Activated effector memory CD4-positive, alpha-beta T cell treated with Interleukin-2 at 50 U/mL for 16 hours (primary cell): ENCODE measurements at regions not wholly inside any gene's neighbourhood (a gene's known extent, or its start where the extent isn't known, plus 50 kb on each side); places are given as distances from the start of the nearest gene placed in this dataset.

Experiments
- DNase-seq: peaks from one replicate; pipeline ENCODE4 v3.0.0-alpha.2; 2020

DNA sequence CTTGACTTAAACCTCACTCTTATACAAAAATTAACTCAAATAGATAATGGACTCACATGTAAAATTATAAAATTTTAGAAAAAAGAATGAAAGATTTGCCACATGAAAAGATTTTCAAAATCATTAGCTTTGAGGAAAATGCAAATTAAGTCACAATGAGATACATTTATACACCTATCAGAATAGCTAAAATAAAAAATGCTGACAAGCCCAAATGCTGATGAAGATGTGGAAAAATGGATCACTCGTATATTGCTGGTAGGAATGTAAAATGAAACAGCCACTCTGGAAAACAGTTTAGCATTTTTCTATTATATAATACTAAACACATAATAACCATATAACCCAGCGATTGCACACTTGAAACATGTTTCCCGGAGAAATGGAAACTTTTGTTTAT lies 316.2 kb downstream of the ANKRD50 start:
- no peak for DNase-seq

DNA sequence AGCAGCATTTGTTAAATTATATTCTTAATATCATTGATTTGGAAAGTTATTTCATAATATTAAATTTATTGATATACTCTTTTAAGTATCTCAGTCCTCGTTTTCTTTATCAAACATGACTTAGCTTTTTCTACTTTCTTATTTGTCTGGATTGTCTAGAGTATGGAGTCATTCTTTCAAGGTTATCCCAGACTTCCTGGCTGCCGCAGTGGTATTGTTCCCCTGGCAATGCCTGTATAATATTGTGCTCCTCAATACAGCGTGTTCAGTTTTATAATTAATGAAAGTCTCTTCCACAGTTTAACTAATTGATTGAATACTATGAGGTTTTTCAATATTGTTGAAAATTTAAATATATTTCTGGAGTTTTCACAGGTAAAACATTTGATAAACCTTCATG lies 310.9 kb downstream of the ANKRD50 start:
- no peak for DNase-seq

DNA sequence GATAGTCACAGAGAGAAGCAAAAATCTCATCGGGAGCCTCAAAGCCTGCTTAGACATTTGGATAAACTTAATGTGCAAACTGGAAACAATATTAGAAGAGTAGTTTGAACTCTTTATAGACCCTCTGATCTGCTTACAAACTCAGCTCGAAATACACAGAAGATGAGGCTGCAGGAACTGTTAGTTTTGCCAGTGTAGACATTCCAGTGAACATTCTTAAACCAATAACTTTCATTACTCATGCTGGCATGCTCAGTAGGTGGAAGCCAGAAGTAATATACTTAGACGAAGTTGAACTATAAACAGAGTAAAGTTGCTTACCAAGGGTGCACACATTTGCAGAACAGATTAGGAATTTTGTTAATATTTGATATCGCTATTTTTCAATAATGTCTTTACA lies 303.5 kb downstream of the ANKRD50 start:
- no peak for DNase-seq

DNA sequence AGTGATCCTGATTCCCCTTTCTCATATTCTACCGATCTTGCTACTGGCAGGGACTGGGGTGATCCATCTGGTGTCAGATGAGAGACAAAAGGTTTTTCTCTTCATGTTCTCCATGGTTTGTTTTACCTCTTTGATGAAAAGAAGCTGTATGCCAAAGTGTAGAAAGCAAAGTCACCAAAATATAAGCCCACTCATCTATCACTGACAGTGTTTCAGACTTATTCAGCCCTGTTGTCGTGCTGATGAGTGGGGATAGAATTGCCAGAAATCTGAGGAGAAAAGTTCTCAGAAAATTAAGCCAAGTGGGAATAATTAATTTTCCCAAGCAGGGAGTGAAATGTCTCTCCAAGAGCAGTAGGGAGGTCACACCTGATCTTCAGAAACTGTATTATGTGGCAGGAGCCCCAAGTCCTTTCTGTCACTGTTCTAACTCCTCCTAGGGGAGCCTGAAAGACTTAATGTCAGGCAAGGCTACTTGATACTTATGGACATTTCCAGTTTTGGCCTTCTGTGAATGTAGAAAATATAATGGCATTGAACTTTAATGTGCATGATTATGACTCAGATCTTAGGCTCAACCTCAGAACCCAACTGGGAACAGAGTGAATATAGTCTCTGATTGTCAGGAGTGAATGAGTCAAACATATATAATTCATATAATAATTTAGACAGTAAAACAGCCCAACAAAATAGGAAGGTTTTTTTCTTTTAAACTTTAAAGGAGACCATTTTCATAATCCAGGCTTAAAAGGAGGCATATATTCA lies 298.1 kb downstream of the ANKRD50 start:
- DNase-seq, result no peak

DNA sequence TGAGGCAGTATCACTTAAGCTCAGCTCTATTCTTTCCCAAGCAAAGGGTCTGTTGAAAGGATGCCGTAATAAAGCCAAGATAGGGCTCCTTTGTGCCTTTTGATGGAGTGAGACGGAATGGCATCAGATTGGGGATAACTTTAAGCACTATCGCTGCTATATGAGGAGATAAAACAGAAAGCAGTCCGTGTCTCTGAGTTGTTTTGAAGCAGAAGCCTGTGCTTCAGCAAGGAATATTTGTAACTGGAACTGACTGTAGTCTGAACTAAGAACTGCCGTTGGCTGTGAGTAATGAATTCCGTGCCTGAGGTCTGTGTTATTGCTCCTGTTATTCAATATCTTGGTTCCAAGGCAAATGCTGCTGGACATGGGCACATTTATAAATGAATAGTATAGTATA lies 297.4 kb downstream of the ANKRD50 start:
- no peak for DNase-seq

DNA sequence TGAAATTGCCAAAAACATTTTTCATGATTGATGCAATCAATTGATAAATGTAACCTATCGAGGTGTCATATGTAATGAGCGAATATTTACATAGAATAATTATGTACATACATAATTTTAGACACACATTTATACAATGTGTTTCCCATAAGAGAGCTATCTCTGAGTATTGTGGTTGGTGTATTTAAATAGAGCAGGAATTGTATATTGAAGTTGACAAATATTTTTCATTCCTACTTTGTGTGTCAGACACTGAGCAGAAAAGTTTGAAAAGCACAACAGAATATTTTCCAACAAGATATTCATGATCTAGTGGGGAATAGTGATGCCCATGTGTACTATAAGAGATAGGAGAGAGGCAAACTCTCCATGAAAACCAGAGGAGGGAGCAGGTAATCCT lies 295.2 kb downstream of the ANKRD50 start:
- DNase-seq, result no peak

DNA sequence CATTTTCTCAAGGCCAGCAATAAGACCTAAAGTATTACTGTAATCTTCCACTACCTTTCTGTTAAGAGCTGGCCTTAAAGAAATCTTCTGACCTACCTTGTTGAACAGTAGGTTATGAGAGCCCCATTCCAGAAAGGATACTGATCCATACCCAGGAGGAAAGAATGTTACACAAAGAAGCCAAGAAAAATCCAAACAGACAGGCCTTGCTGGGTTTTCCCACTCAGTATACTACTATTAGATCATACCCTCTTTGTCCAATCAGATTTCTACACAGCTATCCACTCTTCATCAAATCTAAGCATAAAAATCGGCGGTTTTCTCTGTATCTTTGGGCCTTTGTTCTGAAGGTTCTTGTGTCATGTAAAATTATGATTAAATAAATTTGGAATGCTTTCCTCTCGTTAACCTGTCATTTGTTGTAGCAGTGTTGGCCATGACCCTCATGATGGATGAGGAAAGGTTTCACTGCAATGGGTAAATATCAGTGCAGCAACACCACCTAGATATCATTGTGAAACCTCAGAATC lies 292.3 kb downstream of the ANKRD50 start:
- DNase-seq, result no peak

DNA sequence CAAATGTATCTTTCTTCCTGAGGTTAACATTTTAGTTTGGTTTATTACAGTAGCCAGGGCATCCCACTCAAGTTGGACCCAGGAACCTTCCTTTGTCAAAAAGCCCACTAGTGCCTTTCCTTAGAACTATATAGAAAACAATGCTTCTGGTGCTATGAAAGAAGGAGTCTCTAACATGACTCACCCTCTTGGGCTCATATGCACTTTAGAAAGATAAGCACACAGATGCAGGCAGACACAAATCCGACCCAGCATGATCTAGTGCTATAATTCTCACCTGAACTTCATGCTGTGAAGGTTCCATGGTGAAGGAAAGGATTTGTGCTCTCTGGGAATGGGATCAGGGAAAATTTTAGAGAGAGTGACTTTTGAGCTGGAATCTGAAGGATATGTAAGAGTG lies 289.4 kb downstream of the ANKRD50 start:
- no peak for DNase-seq

DNA sequence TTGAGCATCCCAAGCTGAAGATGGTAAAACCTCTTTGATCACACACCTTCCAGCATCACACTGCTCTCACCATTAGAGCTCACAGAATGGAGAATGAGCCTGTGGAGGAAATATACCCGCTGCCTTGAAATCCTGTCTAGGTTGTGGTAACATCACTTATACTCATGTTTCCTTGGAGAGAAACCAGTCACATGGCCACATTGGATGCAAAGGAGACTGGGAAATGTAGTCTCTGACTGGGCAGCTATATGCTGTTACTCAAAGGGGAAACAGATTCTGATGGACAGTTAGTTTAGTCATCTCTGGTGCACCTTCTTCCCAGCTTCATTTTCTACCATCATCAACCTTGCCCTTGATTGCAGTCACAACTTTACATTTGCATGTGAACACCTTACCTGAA lies 286.3 kb downstream of the ANKRD50 start:
- DNase-seq, result no peak

DNA sequence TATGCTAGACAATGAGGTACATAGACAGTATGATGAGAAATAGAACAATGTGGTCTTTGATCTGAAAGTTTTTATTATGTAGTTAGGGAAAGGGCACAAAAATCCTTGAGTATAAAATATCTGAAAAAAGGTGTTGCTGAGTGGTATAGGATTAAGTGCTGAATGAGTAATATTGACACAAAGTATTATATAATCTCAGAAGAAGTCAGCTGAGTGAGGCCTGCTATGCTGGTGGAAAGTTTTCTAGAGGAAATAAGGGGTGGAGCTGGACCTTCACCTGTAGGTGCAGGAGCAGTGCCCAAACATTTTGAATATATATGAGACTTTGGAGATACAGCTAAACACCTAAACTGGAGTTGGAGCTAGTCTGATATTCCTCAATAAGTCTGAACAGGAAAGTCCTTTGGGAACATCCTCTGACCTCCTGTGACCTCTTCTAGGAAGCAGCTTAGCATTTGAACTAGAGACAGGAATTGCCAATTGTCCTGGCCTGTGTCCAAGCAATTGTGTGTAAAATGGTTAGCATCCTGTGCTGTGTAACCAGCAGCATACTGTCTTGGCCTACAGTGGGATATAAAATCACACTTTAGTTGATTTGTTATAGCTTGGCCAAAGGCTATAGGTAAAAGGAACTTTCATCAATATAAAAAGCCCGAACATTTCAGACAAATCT lies 285.3 kb downstream of the ANKRD50 start:
- no peak for DNase-seq

DNA sequence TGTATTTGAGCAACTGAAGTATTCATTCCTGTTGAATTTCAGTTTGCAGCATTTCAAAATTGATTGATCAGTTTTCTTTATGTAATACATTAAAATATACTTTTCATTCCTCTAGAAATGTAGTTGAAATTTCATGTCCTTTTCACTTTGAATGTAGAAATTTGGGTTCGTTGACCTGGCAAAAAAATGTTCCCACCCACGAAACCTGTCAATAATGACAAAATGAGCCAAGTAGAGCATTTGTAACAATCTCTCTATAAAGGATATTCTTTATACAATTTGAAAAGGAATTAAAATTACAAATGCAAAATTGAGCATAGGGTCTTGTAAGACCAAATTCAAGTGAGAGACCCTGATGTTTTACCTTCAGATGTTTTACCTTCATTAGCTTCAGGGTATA lies 283.9 kb downstream of the ANKRD50 start:
- no peak for DNase-seq

DNA sequence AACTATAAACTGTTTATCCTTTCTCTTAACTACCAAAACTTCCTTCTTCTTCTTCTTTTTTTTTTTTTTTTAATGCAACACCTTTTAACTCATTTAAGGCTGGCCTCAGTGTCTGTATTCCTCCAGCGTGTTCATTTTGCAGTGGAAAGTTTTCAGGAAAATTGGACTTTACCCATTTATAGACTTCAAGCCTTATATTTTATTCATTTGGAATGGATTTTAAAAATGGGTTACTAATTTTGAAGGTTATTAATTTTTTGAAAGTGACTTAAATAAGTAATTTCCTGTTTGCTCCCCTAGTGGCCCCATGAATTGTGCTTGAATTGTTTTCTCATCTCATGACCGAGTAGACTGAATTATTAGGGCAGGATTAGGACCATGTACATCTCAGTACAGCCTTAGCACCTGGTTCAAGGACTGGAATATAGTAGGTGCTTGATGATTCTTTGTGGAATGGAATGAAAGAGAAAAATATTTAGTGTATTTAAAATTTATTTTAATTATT lies 282.7 kb downstream of the ANKRD50 start:
- no peak for DNase-seq

DNA sequence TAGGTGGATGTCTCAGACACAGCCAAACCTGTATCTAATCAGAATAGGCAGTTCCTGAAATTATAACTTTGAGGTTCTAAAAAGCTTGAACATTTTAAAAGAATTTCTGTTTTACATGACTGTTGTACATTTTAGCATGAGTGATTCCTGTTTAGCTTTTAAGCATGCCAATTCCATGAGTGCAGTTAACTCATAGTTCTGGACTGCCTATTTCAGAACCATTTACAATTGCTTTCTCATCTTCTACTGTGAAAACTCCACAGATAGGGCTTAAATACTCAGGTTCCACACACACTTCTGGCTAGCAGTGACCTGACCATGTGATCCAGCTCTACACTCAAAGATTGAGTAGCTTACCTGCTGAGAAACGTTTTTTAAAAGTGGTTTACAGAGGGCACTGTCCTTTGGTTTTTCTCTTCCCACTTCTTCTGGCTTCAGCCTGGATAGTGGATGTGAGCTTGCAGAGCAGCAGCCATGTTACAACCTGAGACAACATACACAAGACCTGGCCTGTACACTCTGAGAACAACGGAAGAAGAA lies 280.8 kb downstream of the ANKRD50 start:
- no peak for DNase-seq

DNA sequence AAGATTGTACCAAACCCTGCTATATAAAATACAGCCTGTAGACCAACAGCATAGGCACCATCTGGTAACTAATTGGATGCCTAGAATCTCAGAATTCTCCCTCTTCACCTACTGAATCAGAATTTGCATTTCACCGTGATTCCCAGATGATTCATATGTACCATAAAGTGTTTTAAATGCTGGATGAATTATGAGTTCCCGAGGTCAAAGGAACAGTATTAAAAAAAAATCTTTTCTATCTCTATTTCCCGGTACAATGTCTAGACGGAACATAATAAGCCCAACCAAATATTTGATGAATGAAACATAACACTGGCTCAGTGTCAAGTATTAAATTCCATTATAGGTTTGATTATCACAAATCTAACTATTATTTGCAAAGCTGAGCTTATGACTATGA lies 280.0 kb downstream of the ANKRD50 start:
- no peak for DNase-seq

DNA sequence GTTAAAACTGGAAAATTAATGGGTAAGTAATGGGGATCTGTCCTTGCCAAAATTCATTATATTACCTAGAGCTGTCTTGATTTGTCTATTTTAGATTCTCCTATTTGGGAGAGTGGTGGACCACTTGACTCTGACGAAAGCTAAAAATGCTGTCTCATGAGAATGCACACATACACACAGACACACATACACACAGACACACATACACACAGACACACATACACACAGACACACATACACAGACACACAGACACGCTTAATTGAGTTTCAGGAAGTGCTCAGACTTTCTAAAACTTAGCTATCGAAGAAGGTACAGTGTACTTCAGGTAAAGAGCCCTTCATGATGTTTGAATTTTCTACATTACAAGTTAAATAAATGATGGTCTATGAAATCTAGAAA lies 279.5 kb downstream of the ANKRD50 start:
- no peak for DNase-seq

DNA sequence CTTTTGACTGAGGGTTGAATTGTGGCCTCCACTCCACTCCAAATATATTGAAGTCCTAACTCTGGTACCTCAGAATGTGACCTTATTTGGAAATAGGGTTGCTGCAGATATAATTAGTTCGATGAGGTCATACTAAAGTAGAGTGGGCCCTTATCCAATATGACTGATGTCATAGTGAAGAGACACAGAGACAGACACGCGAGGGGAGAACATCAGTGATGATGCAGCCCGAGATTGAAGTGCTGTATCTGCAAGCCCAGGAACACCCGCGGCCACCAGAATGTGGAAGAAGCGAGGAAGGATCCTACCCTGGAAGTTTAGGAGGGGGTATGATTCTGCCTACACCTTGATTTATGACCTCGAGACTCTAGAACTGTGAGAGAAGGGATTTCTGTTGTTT lies 279.0 kb downstream of the ANKRD50 start:
- DNase-seq, result no peak

DNA sequence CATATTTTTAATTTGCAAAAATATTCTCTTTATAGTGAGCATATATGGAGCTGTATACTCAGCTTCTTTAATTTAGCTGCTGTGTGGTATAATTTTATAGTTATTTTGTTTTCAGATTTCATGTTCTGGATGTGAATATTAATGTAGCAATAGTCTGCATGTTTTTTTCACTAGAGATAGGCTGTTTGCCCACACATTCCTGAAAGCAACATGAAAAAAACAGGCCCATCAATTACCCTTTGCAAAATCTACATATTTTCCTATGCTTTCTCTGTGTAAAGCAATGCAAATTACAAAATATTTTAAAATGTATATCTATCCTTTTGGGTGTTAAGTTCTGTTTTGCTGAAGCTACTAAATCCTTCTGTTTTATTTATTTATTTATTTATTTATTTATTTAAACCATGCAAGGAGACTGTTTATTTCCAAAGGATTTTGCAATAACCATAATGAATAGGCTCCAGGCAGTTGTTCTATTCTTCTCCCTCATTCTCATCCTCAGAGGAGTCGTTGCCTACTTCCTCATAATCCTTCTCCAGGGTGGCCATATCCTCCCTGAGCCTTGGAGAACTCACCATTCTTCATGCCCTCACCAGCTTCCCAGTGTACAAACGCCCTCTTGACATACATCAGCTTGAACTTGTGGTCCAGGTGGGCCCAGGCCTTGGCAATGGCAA lies 277.1 kb downstream of the ANKRD50 start:
- no peak for DNase-seq

DNA sequence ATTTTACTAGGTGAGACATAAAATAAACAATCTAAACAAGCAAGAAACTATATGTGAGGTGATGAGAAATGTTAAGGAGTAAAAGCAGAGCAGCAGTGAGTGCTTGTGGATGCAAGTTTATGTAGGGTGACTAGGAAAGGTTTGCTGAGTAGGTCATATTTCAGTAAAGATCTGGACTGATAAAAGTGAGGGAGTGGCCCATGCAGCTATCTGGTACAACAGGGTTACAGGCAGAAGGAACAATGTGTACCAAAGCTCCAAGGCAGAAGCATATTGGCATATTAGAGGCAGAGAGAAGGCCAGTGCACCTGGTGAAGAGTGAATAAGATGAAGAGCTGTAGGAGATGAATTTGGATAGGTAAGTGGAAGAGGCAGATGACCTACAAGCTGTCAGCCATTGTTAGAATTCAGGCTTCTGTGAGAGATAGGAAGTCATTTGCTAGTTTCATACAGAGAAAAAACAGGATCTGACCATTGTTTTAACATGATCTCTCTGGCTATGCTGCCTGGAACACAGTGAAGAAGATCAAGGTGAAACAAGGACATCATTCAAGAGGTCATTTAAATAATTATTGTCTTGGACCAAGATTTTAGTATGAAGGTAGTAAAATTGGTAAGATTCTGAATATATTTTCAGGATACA lies 274.6 kb downstream of the ANKRD50 start:
- DNase-seq, result no peak

DNA sequence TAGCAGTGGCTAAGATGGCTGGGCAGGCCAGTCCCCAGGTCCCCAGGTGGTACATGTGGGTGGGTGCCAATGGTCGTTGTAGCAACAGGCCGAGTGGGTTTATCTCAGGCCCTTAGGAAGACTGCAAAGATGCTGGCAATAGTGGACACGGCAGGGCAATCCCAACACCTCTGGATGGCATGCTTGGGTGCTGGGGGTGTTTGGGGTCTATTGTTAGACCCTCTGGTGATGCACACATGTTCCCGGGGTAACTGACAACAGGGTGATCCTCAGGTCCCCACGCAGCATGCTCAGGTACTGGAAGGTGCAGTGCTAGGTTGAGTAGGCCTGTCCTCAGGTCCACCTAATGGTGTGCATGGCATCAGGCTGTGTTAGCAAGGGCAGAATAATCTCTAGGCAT lies 267.5 kb downstream of the ANKRD50 start:
- DNase-seq, result no peak

DNA sequence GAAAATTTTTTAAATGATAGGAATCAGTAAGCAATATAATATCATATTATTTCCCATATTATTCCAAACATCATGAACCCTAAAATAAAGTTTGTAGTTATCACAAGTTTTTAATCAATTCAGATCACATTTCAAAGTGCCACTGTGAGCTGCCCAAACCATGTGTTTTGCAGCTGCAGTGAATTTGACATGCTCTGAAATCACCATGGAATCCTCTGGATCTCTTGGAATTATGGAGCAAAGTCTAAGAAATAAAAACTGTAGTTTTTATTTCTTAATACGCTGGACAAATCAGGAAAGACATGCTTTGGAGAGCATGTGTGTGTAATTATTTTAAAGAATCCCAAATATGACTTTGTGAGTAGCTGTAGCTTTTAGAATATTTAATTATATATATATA lies 262.7 kb downstream of the ANKRD50 start:
- DNase-seq, result no peak

DNA sequence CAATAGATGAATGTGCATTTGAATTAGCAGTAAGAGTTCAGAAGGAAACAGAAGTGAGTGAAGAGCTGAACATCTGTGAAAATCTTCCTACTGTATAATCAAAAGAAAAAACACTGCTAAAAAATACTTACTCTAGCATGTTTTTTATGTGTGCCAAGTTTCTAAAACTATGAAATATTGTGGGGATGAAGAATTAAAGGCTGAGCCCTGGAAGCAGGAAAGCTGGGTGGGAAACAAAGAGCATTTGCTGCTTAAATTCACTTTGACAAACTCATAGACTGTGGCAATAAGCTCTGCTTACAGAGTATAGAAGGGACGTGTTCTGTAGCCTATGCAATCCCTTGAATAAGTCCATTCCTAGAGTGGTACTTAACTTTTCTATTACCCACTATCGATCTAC lies 261.7 kb downstream of the ANKRD50 start:
- DNase-seq, result no peak

DNA sequence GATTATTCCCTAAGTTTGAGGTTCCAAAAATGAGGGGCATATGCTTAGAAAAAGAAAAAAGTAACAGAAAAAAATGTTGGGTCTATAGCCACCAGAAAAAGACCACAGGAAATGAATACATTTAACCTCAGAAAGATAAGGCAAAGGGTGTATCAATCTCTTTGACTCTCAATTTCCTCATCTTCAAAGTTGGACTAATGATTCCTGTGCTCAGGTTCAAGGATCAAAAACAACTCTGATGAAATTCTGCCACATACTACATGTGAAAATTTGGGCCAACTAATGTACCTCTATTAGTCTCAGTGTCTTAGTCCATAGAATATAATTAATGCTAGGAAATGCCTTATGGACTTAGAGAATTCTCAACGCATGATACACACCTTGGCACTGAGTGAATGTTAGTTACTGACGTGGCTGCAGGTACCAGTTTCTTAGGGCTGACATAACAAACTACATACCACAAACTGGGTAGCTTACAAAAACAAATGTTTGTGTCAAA lies 257.7 kb downstream of the ANKRD50 start:
- no peak for DNase-seq

DNA sequence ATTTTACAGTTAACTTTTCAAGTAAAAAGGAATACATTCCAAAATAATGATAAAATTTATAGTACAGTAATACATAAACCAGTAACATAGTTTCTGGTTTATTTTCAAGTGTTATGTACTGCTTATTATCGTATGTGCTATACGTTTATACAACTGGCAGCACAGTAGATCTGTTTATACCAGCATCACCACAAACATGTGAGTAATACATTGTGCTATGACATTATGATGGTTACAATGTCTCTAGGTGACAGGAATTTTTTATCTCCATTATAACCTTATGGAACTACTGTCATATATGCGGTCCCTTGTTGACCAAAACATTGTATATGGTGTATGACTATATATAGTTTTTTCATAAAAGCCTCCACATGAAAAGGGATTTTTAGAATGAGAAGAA lies 256.9 kb downstream of the ANKRD50 start:
- no peak for DNase-seq
